GM10248 (cell line): ENCODE measurements at regions not wholly inside any gene's neighbourhood (a gene's known extent, or its start where the extent isn't known, plus 50 kb on each side); places are given as distances from the start of the nearest gene placed in this dataset.

Experiments used
- CTCF ChIA-PET: fragments of 300-600 bp; sonication (Branson Sonifier 250); formaldehyde crosslinking; extraction: SDS; loops from one replicate; lab custom pipeline; 2021; ENCODE audit warnings: antibody characterized with exemption; lab: Yijun Ruan, JAX
- POLR2A ChIA-PET: fragments of 350-650 bp; sonication (Branson Sonifier 250); formaldehyde crosslinking; extraction: SDS; loops from one replicate; lab custom pipeline; 2020; ENCODE audit warnings: antibody characterized with exemption; lab: Yijun Ruan, JAX
- DNase-seq: peaks from one replicate; pipeline ENCODE4 v3.0.0; 2012; ENCODE audit errors: extremely low spot score
- CTCF ChIP-seq: IDR thresholded peaks from 2 replicates; pipeline ENCODE4 v1.5.1; 2012; ENCODE audit warnings: mild to moderate bottlenecking, low read depth; ENCODE audit errors: extremely low read depth, missing control alignments, control extremely low read depth

DNA sequence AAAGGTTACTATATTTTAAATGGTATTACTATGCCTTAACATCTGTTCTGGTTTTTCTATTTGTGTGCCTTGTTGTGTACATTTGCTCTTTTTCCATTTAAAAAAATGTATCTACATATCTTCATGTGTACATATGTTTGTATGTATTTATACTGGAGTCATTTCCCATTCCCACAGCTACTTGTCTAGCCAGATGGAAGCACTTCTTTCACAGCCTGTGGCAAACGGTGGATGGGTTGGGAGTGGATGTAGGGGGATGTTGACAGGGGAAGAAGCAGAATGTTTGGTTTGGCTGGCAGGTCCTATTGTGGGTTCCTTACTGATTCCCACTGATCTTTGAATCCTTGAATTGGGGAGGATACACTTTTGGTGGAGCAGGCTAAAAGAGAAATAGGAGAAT, 93.6 kb upstream of the CNTNAP4 start:
- POLR2A ChIA-PET, result no interaction called here
- TF ChIP-seq CTCF, result no peak
- DNase-seq, result no peak
- CTCF ChIA-PET, result interaction anchor here (1.1 kb wide), 1 partner anchor 10 kb away, joined by 3 read pairs; no protein-coding TSS in a partner anchor

DNA sequence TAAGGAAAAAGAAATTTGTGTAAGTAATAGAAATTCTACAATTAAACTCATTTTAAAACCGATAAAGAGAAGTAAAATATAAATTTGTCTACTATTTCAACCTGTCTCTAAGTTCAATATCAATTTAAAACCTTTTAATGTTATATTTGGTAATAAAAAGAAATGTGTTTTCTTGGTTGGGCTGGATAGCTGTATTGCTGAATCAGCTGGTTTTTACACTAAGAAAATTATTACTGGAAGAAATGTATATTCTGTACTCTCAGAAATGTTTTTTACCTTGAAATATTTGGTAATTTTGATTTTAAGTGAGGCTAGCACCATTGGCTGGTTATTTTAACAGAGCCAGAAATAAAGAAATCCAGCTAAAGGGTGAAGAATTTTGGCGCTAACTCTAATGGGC, 87.1 kb upstream of the CNTNAP4 start:
- TF ChIP-seq CTCF, result no peak
- CTCF ChIA-PET, result interaction anchor here (0.8 kb wide), 1 partner anchor 13 kb away, joined by 3 read pairs; no protein-coding TSS in a partner anchor
- POLR2A ChIA-PET, result no interaction called here
- DNase-seq, result no peak

DNA sequence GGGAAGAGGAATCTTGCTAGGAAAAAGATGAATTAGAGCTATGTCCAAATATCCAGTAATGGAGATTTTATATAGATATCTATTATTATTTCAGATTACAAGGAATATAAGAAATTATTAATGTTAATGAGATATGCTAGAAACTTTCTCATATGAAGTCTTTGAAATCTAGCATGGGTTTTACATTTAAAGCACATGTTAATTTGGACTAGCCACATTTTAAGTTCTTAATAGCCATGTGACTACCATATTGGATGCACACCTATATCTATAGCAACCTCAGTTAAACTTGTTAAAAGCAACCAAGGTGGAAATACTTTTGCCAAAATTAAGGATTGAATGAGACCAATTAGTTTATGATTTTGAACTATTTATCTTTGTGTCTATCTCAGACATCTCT, 86.7 kb upstream of the CNTNAP4 start:
- CTCF ChIA-PET, result interaction anchor here (0.8 kb wide), 1 partner anchor 13 kb away, joined by 3 read pairs; no protein-coding TSS in a partner anchor
- POLR2A ChIA-PET, result no interaction called here
- DNase-seq, result no peak
- TF ChIP-seq CTCF, result no peak

DNA sequence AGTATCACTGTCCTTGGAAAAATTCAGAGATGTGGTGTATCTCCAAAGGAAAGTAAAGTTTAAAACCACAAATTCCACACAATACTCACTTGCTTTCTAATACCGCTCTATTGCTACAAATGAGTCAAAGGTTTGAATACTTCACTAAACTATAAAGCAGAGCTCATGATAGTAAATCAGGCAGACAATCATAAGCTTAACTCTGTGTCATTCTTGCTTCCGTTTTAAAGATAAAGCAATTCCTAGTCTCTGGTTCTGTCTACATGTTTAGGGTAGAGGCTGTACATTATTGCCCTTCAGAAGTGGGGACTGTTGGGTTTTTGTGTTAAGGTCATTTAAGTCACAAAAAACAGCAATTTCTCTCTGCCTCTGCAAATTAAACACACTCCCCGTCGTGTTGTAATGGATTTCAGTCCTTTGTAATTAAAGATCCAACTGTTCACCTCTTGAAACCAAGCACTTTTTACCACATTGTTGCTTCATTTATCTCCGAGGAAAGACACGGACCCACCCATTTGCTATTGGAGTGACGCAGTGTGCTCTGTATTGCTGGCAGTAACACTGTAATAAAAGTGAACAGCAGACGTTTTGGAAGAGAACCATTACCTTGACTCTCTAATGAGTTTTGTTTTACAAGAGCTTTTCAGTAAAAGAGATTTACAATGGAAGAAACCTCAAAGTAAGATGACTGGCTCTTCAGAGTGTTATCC, 83.1 kb upstream of the CNTNAP4 start:
- ChIA-PET POLR2A (no interaction called here), CTCF (interaction anchor here (1.6 kb wide), 1 partner anchor 11 kb away, joined by 3 read pairs; no protein-coding TSS in a partner anchor)
- no peak for TF ChIP-seq CTCF
- DNase-seq, result no peak

DNA sequence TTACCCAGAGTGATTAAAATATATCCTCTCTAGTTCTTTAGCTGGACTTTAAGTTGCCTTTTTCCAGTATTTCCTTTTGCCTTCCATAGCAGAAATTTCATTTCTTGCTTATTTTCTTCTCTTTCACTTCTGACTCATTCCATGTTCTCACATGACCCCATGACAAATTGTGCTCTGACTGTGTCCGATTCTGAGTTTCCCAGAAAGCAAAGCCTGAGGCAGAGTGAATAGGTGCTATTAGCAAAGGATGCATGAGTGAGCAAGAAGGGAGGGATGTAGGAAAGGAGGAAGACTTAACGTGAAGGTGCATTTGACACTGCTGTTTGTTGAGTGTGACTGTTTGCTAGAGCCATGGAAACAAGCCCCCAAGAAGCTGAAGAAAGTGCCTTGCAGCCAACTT, 82.6 kb upstream of the CNTNAP4 start:
- CTCF ChIA-PET, result interaction anchor here (1.6 kb wide), 1 partner anchor 11 kb away, joined by 3 read pairs; no protein-coding TSS in a partner anchor
- no peak for TF ChIP-seq CTCF
- DNase-seq, result no peak
- POLR2A ChIA-PET, result no interaction called here

DNA sequence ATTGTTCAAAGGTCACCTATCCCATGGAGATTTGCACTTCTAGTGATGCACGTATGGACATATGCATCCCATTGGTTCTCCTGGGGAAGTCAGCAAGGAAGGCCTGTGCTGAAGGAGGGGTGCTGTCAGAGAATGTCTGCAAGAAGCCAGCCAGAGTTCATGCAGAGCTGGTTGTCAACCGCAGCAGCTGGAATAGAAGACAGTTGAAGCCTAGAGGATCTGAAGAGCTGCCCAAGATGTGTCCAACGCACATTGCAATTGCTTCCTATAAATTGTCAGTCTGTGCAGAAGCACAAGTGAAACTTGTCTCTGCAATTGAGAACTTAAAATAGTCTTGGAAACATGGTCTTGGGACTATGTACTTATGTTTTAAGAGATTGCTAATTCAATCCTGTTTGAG, 82.1 kb upstream of the CNTNAP4 start:
- TF ChIP-seq CTCF, result no peak
- CTCF ChIA-PET, result no interaction called here
- POLR2A ChIA-PET, result no interaction called here
- no peak for DNase-seq
